Rectal smooth muscle tissue (tissue), 1 donor: ENCODE measurements at regions not wholly inside any gene's neighbourhood (a gene's known extent, or its start where the extent isn't known, plus 50 kb on each side); places are given as distances from the start of the nearest gene placed in this dataset.

Source experiments
- H3K27ac ChIP-seq: one replicate; pipeline ENCODE4 v1.7.0; 2013; ENCODE audit warnings: low read depth, low read length, inconsistent platforms
- H3K27me3 ChIP-seq: one replicate; pipeline ENCODE4 v1.7.0; 2013; ENCODE audit warnings: low read length; ENCODE audit not compliant: control insufficient read depth, insufficient read depth
- H3K36me3 ChIP-seq: one replicate; pipeline ENCODE4 v1.7.0; 2013; ENCODE audit warnings: low read length; ENCODE audit not compliant: control insufficient read depth, insufficient read depth
- H3K4me1 ChIP-seq: one replicate; pipeline ENCODE4 v1.7.0; 2013; ENCODE audit warnings: low read length; ENCODE audit not compliant: control insufficient read depth, insufficient read depth
- H3K4me3 ChIP-seq: one replicate; pipeline ENCODE4 v1.7.0; 2013; ENCODE audit warnings: low read length
- H3K9ac ChIP-seq: one replicate; pipeline ENCODE4 v1.7.0; 2013; ENCODE audit warnings: low read length

GRCh38 chr7:45982907-45983719 lies 62.0 kb upstream of the IGFBP3 start:
- Histone ChIP-seq H3K4me3 (no peak overlapping the region), H3K27me3 (no peaks in the 10 kb centered on the region), H3K4me1 (peaks cover 2% of the 10 kb centered on the region), H3K36me3 (no peaks in the 10 kb centered on the region), H3K9ac (no peak overlapping the region), H3K27ac (no peak overlapping the region)

- no peaks in the 10 kb centered on the region for H3K27me3 ChIP-seq
- no peak overlapping the region for H3K27ac ChIP-seq
- H3K36me3 ChIP-seq, result no peaks in the 10 kb centered on the region
- no peak overlapping the region for H3K4me3 ChIP-seq
- peaks cover 7% of the 10 kb centered on the region for H3K4me1 ChIP-seq
- no peak overlapping the region for H3K9ac ChIP-seq
Measured at GRCh38 chr7:45982132-45982531, 61.1 kb upstream of the IGFBP3 start.

- Histone ChIP-seq H3K27ac (no peak overlapping the region), H3K4me3 (no peak overlapping the region), H3K9ac (no peak overlapping the region), H3K36me3 (no peaks in the 10 kb centered on the region), H3K4me1 (peaks cover 7% of the 10 kb centered on the region), H3K27me3 (no peaks in the 10 kb centered on the region)
Measured at GRCh38 chr7:45980973-45981372, 59.9 kb upstream of the IGFBP3 start.

- Histone ChIP-seq H3K27me3 (no peaks in the 10 kb centered on the region), H3K4me1 (peaks cover 7% of the 10 kb centered on the region), H3K4me3 (no peak overlapping the region), H3K36me3 (no peaks in the 10 kb centered on the region), H3K27ac (no peak overlapping the region), H3K9ac (no peak overlapping the region)
Measured at GRCh38 chr7:45980181-45980905, 59.3 kb upstream of the IGFBP3 start.

- no peaks in the 10 kb centered on the region for H3K36me3 ChIP-seq
- no peak overlapping the region for H3K27ac ChIP-seq
- no peak overlapping the region for H3K9ac ChIP-seq
- H3K4me1 ChIP-seq, result peaks cover 7% of the 10 kb centered on the region
- no peaks in the 10 kb centered on the region for H3K27me3 ChIP-seq
- H3K4me3 ChIP-seq, result no peak overlapping the region
Measured at GRCh38 chr7:45979275-45980180, 58.5 kb upstream of the IGFBP3 start.

GRCh38 chr7:45978731-45979211 lies 57.7 kb upstream of the IGFBP3 start:
- H3K27ac ChIP-seq, result peak overlapping the region; percentile 0
- peaks cover 7% of the 10 kb centered on the region for H3K4me1 ChIP-seq
- no peaks in the 10 kb centered on the region for H3K36me3 ChIP-seq
- H3K27me3 ChIP-seq, result no peaks in the 10 kb centered on the region
- H3K9ac ChIP-seq, result no peak overlapping the region
- no peak overlapping the region for H3K4me3 ChIP-seq

- H3K27me3 ChIP-seq, result no peaks in the 10 kb centered on the region
- no peak overlapping the region for H3K4me3 ChIP-seq
- H3K9ac ChIP-seq, result no peak overlapping the region
- peak overlapping the region; percentile 0 for H3K27ac ChIP-seq
- no peaks in the 10 kb centered on the region for H3K36me3 ChIP-seq
- peaks cover 7% of the 10 kb centered on the region for H3K4me1 ChIP-seq
Measured at GRCh38 chr7:45978010-45978681, 57.1 kb upstream of the IGFBP3 start.

GRCh38 chr7:45977256-45977780 lies 56.2 kb upstream of the IGFBP3 start:
- Histone ChIP-seq H3K4me1 (peaks cover 7% of the 10 kb centered on the region), H3K36me3 (no peaks in the 10 kb centered on the region), H3K9ac (no peak overlapping the region), H3K27ac (no peak overlapping the region), H3K27me3 (no peaks in the 10 kb centered on the region), H3K4me3 (no peak overlapping the region)

GRCh38 chr7:45976485-45976856 lies 55.4 kb upstream of the IGFBP3 start:
- no peak overlapping the region for H3K27ac ChIP-seq
- no peak overlapping the region for H3K9ac ChIP-seq
- no peak overlapping the region for H3K4me3 ChIP-seq
- H3K27me3 ChIP-seq, result no peaks in the 10 kb centered on the region
- no peaks in the 10 kb centered on the region for H3K36me3 ChIP-seq
- H3K4me1 ChIP-seq, result peaks cover 7% of the 10 kb centered on the region

GRCh38 chr7:45975847-45976484 lies 54.9 kb upstream of the IGFBP3 start:
- H3K36me3 ChIP-seq, result no peaks in the 10 kb centered on the region

GRCh38 chr7:45975367-45975766 lies 54.3 kb upstream of the IGFBP3 start:
- no peak overlapping the region for H3K9ac ChIP-seq
- no peak overlapping the region for H3K4me3 ChIP-seq
- H3K27ac ChIP-seq, result no peak overlapping the region
- peaks cover 7% of the 10 kb centered on the region for H3K4me1 ChIP-seq
- H3K27me3 ChIP-seq, result no peaks in the 10 kb centered on the region
- H3K36me3 ChIP-seq, result no peaks in the 10 kb centered on the region

More at GRCh38 chr7:45975847-45976484, 54.9 kb upstream of the IGFBP3 start:
- H3K9ac ChIP-seq, result no peak overlapping the region
- H3K4me1 ChIP-seq, result peaks cover 7% of the 10 kb centered on the region
- H3K27me3 ChIP-seq, result no peaks in the 10 kb centered on the region
- no peak overlapping the region for H3K4me3 ChIP-seq
- no peak overlapping the region for H3K27ac ChIP-seq
